Glomerular endothelial cell (primary cell): ENCODE measurements at regions not wholly inside any gene's neighbourhood (a gene's known extent, or its start where the extent isn't known, plus 50 kb on each side); places are given as distances from the start of the nearest gene placed in this dataset.

ENCODE experiments used
- DNase-seq: peaks from one replicate; pipeline ENCODE4 v3.0.0-alpha.2; 2011; ENCODE audit warnings: low read depth, low spot score; ENCODE audit errors: extremely low read depth

GRCh38 chr7:156234666-156235494 is 405.7 kb upstream of the RNF32 start:
- DNase-seq: no peak

- DNase-seq: no peak
These were observed 406.4 kb upstream of the RNF32 start for GRCh38 chr7:156234192-156234591.

- no peak for DNase-seq
These were observed 407.5 kb upstream of the RNF32 start for GRCh38 chr7:156232931-156233705.

GRCh38 chr7:156230576-156230975 is 410.0 kb upstream of the RNF32 start:
- no peak for DNase-seq

- no peak for DNase-seq
These were observed 412.6 kb upstream of the SHH start for GRCh38 chr7:156224833-156225225.

- no peak for DNase-seq
These were observed 411.9 kb upstream of the SHH start for GRCh38 chr7:156223935-156224832.

- DNase-seq: no peak
These were observed 410.3 kb upstream of the SHH start for GRCh38 chr7:156222611-156223010.

GRCh38 chr7:156222151-156222550 is 409.9 kb upstream of the SHH start:
- no peak for DNase-seq

GRCh38 chr7:156220701-156221100 is 408.4 kb upstream of the SHH start:
- no peak for DNase-seq

- DNase-seq: no peak
These were observed 407.9 kb upstream of the SHH start for GRCh38 chr7:156220078-156220605.

GRCh38 chr7:156219307-156220077 is 407.2 kb upstream of the SHH start:
- DNase-seq: no peak

GRCh38 chr7:156218544-156219306 is 406.5 kb upstream of the SHH start:
- DNase-seq: no peak

- no peak for DNase-seq
These were observed 405.5 kb upstream of the SHH start for GRCh38 chr7:156217803-156218202.

- DNase-seq: no peak
These were observed 396.8 kb upstream of the SHH start for GRCh38 chr7:156209087-156209486.

- no peak for DNase-seq
These were observed 395.0 kb upstream of the SHH start for GRCh38 chr7:156207306-156207705.

- DNase-seq: no peak
These were observed 393.9 kb upstream of the SHH start for GRCh38 chr7:156206174-156206573.

GRCh38 chr7:156204820-156205219 is 392.6 kb upstream of the SHH start:
- DNase-seq: no peak

- DNase-seq: no peak
These were observed 391.7 kb upstream of the SHH start for GRCh38 chr7:156203923-156204322.

- DNase-seq: no peak
These were observed 386.0 kb upstream of the SHH start for GRCh38 chr7:156198277-156198676.
